ENCODE measurements at regions not wholly inside any gene's neighbourhood (a gene's known extent, or its start where the extent isn't known, plus 50 kb on each side); places are given as distances from the start of the nearest gene placed in this dataset.

DNA sequence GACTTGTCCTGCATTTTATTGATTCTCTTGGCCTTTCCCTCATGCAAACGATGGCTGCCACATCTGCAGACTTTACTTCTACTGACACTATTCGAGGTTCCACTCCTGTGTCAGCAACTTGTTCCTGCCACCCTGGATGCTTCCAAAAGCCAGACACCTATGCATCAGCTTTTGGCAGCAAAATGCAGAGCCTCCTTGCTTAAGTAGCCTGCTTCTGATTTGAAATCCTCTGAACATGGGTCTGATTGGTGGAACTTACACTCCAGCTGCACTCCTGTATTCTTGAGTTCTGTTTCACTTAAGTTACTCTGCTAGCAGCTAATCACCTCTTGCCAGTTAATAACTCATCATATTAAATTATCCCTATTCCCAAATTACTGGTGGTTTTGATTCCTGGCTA, 152.1 kb upstream of the FMN2 start (continued):
- TF ChIP-seq, protein P1, sequence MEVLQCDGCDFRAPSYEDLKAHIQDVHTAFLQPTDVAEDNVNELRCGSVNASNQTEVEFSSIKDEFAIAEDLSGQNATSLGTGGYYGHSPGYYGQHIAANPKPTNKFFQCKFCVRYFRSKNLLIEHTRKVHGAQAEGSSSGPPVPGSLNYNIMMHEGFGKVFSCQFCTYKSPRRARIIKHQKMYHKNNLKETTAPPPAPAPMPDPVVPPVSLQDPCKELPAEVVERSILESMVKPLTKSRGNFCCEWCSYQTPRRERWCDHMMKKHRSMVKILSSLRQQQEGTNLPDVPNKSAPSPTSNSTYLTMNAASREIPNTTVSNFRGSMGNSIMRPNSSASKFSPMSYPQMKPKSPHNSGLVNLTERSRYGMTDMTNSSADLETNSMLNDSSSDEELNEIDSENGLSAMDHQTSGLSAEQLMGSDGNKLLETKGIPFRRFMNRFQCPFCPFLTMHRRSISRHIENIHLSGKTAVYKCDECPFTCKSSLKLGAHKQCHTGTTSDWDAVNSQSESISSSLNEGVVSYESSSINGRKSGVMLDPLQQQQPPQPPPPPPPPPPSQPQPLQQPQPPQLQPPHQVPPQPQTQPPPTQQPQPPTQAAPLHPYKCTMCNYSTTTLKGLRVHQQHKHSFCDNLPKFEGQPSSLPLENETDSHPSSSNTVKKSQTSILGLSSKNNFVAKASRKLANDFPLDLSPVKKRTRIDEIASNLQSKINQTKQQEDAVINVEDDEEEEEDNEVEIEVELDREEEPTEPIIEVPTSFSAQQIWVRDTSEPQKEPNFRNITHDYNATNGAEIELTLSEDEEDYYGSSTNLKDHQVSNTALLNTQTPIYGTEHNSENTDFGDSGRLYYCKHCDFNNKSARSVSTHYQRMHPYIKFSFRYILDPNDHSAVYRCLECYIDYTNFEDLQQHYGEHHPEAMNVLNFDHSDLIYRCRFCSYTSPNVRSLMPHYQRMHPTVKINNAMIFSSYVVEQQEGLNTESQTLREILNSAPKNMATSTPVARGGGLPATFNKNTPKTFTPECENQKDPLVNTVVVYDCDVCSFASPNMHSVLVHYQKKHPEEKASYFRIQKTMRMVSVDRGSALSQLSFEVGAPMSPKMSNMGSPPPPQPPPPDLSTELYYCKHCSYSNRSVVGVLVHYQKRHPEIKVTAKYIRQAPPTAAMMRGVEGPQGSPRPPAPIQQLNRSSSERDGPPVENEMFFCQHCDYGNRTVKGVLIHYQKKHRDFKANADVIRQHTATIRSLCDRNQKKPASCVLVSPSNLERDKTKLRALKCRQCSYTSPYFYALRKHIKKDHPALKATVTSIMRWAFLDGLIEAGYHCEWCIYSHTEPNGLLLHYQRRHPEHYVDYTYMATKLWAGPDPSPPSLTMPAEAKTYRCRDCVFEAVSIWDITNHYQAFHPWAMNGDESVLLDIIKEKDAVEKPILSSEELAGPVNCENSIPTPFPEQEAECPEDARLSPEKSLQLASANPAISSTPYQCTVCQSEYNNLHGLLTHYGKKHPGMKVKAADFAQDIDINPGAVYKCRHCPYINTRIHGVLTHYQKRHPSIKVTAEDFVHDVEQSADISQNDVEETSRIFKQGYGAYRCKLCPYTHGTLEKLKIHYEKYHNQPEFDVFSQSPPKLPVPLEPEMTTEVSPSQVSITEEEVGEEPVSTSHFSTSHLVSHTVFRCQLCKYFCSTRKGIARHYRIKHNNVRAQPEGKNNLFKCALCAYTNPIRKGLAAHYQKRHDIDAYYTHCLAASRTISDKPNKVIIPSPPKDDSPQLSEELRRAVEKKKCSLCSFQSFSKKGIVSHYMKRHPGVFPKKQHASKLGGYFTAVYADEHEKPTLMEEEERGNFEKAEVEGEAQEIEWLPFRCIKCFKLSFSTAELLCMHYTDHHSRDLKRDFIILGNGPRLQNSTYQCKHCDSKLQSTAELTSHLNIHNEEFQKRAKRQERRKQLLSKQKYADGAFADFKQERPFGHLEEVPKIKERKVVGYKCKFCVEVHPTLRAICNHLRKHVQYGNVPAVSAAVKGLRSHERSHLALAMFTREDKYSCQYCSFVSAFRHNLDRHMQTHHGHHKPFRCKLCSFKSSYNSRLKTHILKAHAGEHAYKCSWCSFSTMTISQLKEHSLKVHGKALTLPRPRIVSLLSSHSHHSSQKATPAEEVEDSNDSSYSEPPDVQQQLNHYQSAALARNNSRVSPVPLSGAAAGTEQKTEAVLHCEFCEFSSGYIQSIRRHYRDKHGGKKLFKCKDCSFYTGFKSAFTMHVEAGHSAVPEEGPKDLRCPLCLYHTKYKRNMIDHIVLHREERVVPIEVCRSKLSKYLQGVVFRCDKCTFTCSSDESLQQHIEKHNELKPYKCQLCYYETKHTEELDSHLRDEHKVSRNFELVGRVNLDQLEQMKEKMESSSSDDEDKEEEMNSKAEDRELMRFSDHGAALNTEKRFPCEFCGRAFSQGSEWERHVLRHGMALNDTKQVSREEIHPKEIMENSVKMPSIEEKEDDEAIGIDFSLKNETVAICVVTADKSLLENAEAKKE (CRISPR knock-in tag; IDR thresholded peaks at IDR 0.05): no peak
- TF ChIP-seq, protein P2, sequence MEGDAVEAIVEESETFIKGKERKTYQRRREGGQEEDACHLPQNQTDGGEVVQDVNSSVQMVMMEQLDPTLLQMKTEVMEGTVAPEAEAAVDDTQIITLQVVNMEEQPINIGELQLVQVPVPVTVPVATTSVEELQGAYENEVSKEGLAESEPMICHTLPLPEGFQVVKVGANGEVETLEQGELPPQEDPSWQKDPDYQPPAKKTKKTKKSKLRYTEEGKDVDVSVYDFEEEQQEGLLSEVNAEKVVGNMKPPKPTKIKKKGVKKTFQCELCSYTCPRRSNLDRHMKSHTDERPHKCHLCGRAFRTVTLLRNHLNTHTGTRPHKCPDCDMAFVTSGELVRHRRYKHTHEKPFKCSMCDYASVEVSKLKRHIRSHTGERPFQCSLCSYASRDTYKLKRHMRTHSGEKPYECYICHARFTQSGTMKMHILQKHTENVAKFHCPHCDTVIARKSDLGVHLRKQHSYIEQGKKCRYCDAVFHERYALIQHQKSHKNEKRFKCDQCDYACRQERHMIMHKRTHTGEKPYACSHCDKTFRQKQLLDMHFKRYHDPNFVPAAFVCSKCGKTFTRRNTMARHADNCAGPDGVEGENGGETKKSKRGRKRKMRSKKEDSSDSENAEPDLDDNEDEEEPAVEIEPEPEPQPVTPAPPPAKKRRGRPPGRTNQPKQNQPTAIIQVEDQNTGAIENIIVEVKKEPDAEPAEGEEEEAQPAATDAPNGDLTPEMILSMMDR (conservative IDR thresholded peaks at IDR 0.05; ENCODE audit: low read depth in 2 of 2): no peak

DNA sequence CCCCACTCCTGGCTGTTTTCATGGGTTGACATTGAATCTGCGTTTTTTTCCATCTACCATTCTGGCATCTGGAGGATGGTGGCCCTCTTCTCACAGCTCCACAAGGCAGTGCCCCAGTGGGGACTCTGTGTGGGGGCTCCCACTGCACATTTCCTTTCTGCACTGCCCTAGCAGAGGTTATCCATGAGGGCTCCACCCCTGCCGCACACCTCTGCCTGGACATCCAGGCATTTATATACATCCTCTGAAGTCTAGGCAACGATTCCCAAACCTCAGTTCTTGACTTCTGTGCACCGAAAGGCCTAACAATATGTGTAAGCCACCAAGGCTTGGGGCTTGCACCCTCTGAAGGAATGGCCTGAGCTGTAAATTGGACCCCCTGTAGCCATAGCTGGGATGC, 147.9 kb upstream of the FMN2 start:
- no peak overlapping the region for H3K27ac Mint-ChIP-seq
- H3K27me3 Mint-ChIP-seq (ENCODE audit: insufficient read depth, low read depth, poor library complexity): no peaks in the 10 kb centered on the region
- no peak for TF ChIP-seq EZH2phosphoT487 (IDR thresholded peaks at IDR 0.05; ENCODE audit: unreplicated experiment)
- TF ChIP-seq, protein P2 (conservative IDR thresholded peaks at IDR 0.05; ENCODE audit: low read depth in 2 of 2): no peak
- TF ChIP-seq, protein P3, sequence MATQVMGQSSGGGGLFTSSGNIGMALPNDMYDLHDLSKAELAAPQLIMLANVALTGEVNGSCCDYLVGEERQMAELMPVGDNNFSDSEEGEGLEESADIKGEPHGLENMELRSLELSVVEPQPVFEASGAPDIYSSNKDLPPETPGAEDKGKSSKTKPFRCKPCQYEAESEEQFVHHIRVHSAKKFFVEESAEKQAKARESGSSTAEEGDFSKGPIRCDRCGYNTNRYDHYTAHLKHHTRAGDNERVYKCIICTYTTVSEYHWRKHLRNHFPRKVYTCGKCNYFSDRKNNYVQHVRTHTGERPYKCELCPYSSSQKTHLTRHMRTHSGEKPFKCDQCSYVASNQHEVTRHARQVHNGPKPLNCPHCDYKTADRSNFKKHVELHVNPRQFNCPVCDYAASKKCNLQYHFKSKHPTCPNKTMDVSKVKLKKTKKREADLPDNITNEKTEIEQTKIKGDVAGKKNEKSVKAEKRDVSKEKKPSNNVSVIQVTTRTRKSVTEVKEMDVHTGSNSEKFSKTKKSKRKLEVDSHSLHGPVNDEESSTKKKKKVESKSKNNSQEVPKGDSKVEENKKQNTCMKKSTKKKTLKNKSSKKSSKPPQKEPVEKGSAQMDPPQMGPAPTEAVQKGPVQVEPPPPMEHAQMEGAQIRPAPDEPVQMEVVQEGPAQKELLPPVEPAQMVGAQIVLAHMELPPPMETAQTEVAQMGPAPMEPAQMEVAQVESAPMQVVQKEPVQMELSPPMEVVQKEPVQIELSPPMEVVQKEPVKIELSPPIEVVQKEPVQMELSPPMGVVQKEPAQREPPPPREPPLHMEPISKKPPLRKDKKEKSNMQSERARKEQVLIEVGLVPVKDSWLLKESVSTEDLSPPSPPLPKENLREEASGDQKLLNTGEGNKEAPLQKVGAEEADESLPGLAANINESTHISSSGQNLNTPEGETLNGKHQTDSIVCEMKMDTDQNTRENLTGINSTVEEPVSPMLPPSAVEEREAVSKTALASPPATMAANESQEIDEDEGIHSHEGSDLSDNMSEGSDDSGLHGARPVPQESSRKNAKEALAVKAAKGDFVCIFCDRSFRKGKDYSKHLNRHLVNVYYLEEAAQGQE (IDR thresholded peaks at IDR 0.05; ENCODE audit: unreplicated experiment): no peak

More for the DNA sequence above, 147.9 kb upstream of the FMN2 start:
- no peak overlapping the region for H3K4me3 Mint-ChIP-seq
- no peak overlapping the region for H2AFZ ChIP-seq
- H3K27me3 ChIP-seq (ENCODE audit: insufficient read depth): no peaks in the 10 kb centered on the region
- no peak overlapping the region for H3K27ac ChIP-seq (ENCODE audit: low read depth)
- H3K4me1 Mint-ChIP-seq: no peaks in the 10 kb centered on the region
- H3K79me2 ChIP-seq (replicated peaks; ENCODE audit: insufficient read depth): no peaks in the 10 kb centered on the region
- H3K4me3 ChIP-seq: no peak overlapping the region
- no peak for ATAC-seq
- no peaks in the 10 kb centered on the region for H3K4me1 ChIP-seq (ENCODE audit: insufficient read depth)
- DNase-seq (ENCODE audit: low spot score): no peak
- H3K9me2 ChIP-seq (ENCODE audit: insufficient read depth): no peaks in the 10 kb centered on the region
- H3K9me3 Mint-ChIP-seq: peaks cover 47% of the 10 kb centered on the region
- no peak overlapping the region for H3K4me2 ChIP-seq
- peaks cover 9% of the 10 kb centered on the region; the same call in 1 of the 2 replicates for H3K36me3 ChIP-seq (ENCODE audit: insufficient read depth)
- H4K20me1 ChIP-seq (replicated peaks; ENCODE audit: insufficient read depth): no peaks in the 10 kb centered on the region
- H3K36me3 Mint-ChIP-seq (ENCODE audit: low read depth): peaks cover 28% of the 10 kb centered on the region
- no peaks in the 10 kb centered on the region for H3F3A ChIP-seq (replicated peaks; ENCODE audit: low read depth)

Data from GM23338 (cell line).